ENCODE measurements at regions not wholly inside any gene's neighbourhood (a gene's known extent, or its start where the extent isn't known, plus 50 kb on each side); places are given as distances from the start of the nearest gene placed in this dataset.
"Not testable (repeated sequence)": the region's sequence is repeated elsewhere in the genome, so short reads cannot be mapped to it uniquely, and the experiment has no call there.

- ATAC-seq (ENCODE audit: poor library complexity) (no peak), DNase-seq (no peak)
- no peak overlapping the region for H3K4me3 ChIP-seq (ENCODE audit: low read length)
- TF ChIP-seq, protein P1, sequence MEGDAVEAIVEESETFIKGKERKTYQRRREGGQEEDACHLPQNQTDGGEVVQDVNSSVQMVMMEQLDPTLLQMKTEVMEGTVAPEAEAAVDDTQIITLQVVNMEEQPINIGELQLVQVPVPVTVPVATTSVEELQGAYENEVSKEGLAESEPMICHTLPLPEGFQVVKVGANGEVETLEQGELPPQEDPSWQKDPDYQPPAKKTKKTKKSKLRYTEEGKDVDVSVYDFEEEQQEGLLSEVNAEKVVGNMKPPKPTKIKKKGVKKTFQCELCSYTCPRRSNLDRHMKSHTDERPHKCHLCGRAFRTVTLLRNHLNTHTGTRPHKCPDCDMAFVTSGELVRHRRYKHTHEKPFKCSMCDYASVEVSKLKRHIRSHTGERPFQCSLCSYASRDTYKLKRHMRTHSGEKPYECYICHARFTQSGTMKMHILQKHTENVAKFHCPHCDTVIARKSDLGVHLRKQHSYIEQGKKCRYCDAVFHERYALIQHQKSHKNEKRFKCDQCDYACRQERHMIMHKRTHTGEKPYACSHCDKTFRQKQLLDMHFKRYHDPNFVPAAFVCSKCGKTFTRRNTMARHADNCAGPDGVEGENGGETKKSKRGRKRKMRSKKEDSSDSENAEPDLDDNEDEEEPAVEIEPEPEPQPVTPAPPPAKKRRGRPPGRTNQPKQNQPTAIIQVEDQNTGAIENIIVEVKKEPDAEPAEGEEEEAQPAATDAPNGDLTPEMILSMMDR (IDR thresholded peaks at IDR 0.05), result no peak
- Mint-ChIP-seq H3K9me3 (peaks cover 6% of the 10 kb centered on the region), H3K36me3 (ENCODE audit: low read depth) (no peaks in the 10 kb centered on the region), H3K4me3 (no peak overlapping the region), H3K27ac (no peak overlapping the region), H3K27me3 (no peaks in the 10 kb centered on the region), H3K4me1 (ENCODE audit: low read depth) (no peaks in the 10 kb centered on the region)
- ChIA-PET POLR2A (no interaction called here), CTCF (no interaction called here)
- no peak overlapping the region for H3K27ac ChIP-seq (ENCODE audit: low read depth in 1 of 2, low read length in 2 of 2)
- intact Hi-C loops (cut with DNase I, micrococcal nuclease), result no loop called here
- H3K9me3 ChIP-seq (ENCODE audit: control insufficient read depth in 1 of 2, insufficient read depth in 1 of 2, low read length in 2 of 2), result peaks cover 0 to under 1% of the 10 kb centered on the region in 2 experiments
- H3K36me3 ChIP-seq (ENCODE audit: insufficient read depth, low read length), result no peaks in the 10 kb centered on the region
- no peaks in the 10 kb centered on the region for H3K4me1 ChIP-seq (ENCODE audit: insufficient read depth, low read length)
- H3K27me3 ChIP-seq (ENCODE audit: control insufficient read depth in 1 of 2, insufficient read depth in 2 of 2, low read length in 2 of 2), result no peaks in the 10 kb centered on the region
These were observed 1722.9 kb upstream of the IGFBP7 start for GRCh38 chr4:58833126-58833525.

DNA sequence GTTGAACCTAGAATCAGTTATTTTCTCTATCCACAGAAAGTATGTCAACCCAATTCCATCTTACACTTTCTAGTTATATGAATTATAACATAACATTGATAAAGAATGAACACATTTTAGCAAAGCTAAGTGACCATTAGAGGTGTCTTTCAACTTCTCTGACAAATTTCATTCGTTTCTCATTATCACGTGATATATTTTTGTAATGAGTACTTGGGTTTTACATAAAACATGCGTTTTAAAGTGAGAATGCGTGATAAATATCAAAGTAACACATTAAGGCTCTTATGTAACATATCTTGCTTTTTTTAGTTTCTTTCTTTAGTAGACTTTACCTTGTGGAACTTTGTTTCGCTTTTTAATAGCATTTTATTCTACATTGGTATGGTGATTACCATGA is 1715.1 kb upstream of the IGFBP7 start:
- DNase-seq (no peak), ATAC-seq (ENCODE audit: poor library complexity) (no peak)
- peaks cover 0 to 8% of the 10 kb centered on the region in 2 experiments for H3K9me3 ChIP-seq (ENCODE audit: control insufficient read depth in 1 of 2, insufficient read depth in 1 of 2, low read length in 2 of 2)
- peaks cover 5% of the 10 kb centered on the region for H3K9me3 Mint-ChIP-seq
- H3K4me3 Mint-ChIP-seq, result no peak overlapping the region
- no peaks in the 10 kb centered on the region for H3K4me1 Mint-ChIP-seq (ENCODE audit: low read depth)
- no peaks in the 10 kb centered on the region for H3K4me1 ChIP-seq (ENCODE audit: insufficient read depth, low read length)
- no peak overlapping the region for H3K4me3 ChIP-seq (ENCODE audit: low read length)
- no peaks in the 10 kb centered on the region for H3K36me3 ChIP-seq (ENCODE audit: insufficient read depth, low read length)
- no peak overlapping the region for H3K27ac ChIP-seq (ENCODE audit: low read depth in 1 of 2, low read length in 2 of 2)
- H3K27me3 Mint-ChIP-seq, result no peaks in the 10 kb centered on the region
- no peak overlapping the region for H3K27ac Mint-ChIP-seq
- ChIA-PET POLR2A (no interaction called here), CTCF (no interaction called here)
- H3K36me3 Mint-ChIP-seq (ENCODE audit: low read depth), result no peaks in the 10 kb centered on the region
- intact Hi-C loops (cut with DNase I, micrococcal nuclease), result no loop called here
- no peaks in the 10 kb centered on the region for H3K27me3 ChIP-seq (ENCODE audit: control insufficient read depth in 1 of 2, insufficient read depth in 2 of 2, low read length in 2 of 2)
- TF ChIP-seq, protein P1 (IDR thresholded peaks at IDR 0.05), result no peak

DNA sequence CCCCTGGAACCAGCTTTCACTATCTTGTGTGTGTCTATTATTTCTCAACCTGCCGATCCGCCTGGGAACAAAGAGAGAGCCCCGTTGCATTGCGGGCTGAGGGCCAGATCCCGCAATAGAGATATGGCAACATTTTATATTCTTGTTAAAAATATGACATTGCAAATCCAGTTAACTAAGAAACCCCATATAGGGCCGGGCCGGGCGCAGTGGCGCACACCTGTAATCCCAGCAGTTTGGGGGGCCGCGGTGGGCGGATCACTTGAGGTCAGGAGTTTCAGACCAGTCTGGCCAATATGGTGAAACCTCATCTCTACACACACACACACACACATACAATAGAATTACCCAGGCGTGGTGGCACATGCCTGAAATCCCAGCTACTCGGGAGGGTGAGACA is 1708.4 kb upstream of the IGFBP7 start:
- H3K27ac ChIP-seq (ENCODE audit: low read depth in 1 of 2, low read length in 2 of 2); H3K4me3 ChIP-seq (ENCODE audit: low read length); H3K27me3 Mint-ChIP-seq; H3K4me3 Mint-ChIP-seq; H3K27ac Mint-ChIP-seq; H3K4me1 ChIP-seq (ENCODE audit: insufficient read depth, low read length); ATAC-seq (ENCODE audit: poor library complexity); H3K27me3 ChIP-seq (ENCODE audit: control insufficient read depth in 1 of 2, insufficient read depth in 2 of 2, low read length in 2 of 2); intact Hi-C loops (cut with DNase I, micrococcal nuclease); POLR2A ChIA-PET; H3K9me3 Mint-ChIP-seq; H3K9me3 ChIP-seq (ENCODE audit: control insufficient read depth in 1 of 2, insufficient read depth in 1 of 2, low read length in 2 of 2); H3K36me3 Mint-ChIP-seq (ENCODE audit: low read depth); CTCF ChIA-PET; H3K36me3 ChIP-seq (ENCODE audit: insufficient read depth, low read length); H3K4me1 Mint-ChIP-seq (ENCODE audit: low read depth); DNase-seq: not testable (repeated sequence)

DNA sequence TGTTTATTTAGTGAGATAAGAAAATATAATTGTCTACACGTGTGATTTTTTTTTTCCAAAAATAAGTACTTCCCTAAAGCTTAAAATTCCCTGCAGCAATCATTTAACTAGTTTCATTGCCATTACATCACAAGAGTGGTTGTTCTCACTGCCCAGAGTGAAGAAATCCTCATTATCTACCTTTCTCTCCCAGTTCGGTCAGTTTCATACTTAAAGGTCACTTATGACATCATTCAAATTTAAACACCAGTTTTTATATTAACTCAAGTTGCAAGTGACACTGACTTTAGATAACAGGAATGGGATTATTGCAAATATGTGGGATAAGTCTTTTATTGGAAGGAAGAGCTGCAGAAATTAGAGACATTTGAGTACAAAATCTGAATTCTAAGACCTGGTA is 1699.8 kb upstream of the IGFBP7 start:
- Histone ChIP-seq H3K4me3 (ENCODE audit: low read length) (no peak overlapping the region), H3K4me1 (ENCODE audit: insufficient read depth, low read length) (no peaks in the 10 kb centered on the region), H3K27ac (ENCODE audit: low read depth in 1 of 2, low read length in 2 of 2) (no peak overlapping the region), H3K9me3 (ENCODE audit: control insufficient read depth in 1 of 2, insufficient read depth in 1 of 2, low read length in 2 of 2) (no peaks in the 10 kb centered on the region), H3K36me3 (ENCODE audit: insufficient read depth, low read length) (no peaks in the 10 kb centered on the region), H3K27me3 (ENCODE audit: control insufficient read depth in 1 of 2, insufficient read depth in 2 of 2, low read length in 2 of 2) (no peaks in the 10 kb centered on the region)
- H3K4me3 Mint-ChIP-seq, result no peak overlapping the region
- no peaks in the 10 kb centered on the region for H3K27me3 Mint-ChIP-seq
- ChIA-PET POLR2A (no interaction called here), CTCF (no interaction called here)
- H3K27ac Mint-ChIP-seq, result no peak overlapping the region
- no peaks in the 10 kb centered on the region for H3K36me3 Mint-ChIP-seq (ENCODE audit: low read depth)
- intact Hi-C loops (cut with DNase I, micrococcal nuclease), result no loop called here
- H3K4me1 Mint-ChIP-seq (ENCODE audit: low read depth), result no peaks in the 10 kb centered on the region
- TF ChIP-seq, protein P1 (IDR thresholded peaks at IDR 0.05), result no peak
- H3K9me3 Mint-ChIP-seq, result peaks cover 6% of the 10 kb centered on the region
- ATAC-seq (ENCODE audit: poor library complexity) (no peak), DNase-seq (no peak)

Measured in CD4-positive, alpha-beta T cell (primary cell).